Omental fat pad (tissue), 3 donors: ENCODE measurements at regions not wholly inside any gene's neighbourhood (a gene's known extent, or its start where the extent isn't known, plus 50 kb on each side); places are given as distances from the start of the nearest gene placed in this dataset.

Source experiments
- ATAC-seq: fragments of 150-250 bp; one replicate; pipeline ENCODE4 v1.9.1; 2016; ENCODE audit warnings: mild to moderate bottlenecking, moderate library complexity; ENCODE audit not compliant: low FRiP score
- DNase-seq: peaks from one replicate; pipeline ENCODE4 v3.0.0-alpha.2; 2019; ENCODE audit warnings: low spot score
- TF ChIP-seq, protein P1 (sequence below), 3 donors: fragments of 450-650 bp; IDR thresholded peaks; one replicate each; pipeline ENCODE4 v1.5.1; 2016 to 2017; ENCODE audit warnings: antibody characterized with exemption in 3 of 3, mild to moderate bottlenecking in 3 of 3, moderate library complexity in 2 of 3

DNA sequence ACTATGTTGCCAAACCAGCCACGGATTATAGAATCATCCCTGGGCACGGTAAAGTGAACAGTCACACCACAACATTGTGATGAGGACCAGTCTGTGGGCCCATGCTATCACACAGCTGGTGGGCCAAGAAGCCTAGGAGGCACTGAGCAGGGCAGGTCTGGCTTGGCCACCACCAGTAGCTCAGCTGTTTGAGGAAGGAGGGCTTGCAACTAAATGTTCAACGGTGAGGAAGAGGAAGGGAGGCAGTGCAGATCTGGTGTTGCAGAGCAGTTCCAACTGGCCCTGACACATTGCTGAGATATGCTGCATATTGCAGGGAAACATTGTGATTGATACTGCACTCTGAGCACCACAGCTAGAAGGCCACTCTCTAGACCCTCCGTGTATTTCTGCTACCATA, 77.9 kb upstream of the ATG10 start:
- TF ChIP-seq, protein P1, sequence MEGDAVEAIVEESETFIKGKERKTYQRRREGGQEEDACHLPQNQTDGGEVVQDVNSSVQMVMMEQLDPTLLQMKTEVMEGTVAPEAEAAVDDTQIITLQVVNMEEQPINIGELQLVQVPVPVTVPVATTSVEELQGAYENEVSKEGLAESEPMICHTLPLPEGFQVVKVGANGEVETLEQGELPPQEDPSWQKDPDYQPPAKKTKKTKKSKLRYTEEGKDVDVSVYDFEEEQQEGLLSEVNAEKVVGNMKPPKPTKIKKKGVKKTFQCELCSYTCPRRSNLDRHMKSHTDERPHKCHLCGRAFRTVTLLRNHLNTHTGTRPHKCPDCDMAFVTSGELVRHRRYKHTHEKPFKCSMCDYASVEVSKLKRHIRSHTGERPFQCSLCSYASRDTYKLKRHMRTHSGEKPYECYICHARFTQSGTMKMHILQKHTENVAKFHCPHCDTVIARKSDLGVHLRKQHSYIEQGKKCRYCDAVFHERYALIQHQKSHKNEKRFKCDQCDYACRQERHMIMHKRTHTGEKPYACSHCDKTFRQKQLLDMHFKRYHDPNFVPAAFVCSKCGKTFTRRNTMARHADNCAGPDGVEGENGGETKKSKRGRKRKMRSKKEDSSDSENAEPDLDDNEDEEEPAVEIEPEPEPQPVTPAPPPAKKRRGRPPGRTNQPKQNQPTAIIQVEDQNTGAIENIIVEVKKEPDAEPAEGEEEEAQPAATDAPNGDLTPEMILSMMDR (IDR thresholded peaks at IDR 0.05), result no peak
- no peak for DNase-seq
- no peak for ATAC-seq

- ATAC-seq (no peak), DNase-seq (no peak)
- TF ChIP-seq, protein P1 (IDR thresholded peaks at IDR 0.05), result no peak
Observed at GRCh38 chr5:81884871-81885270, 87.0 kb upstream of the ATG10 start.

GRCh38 chr5:81883371-81883770, 88.5 kb upstream of the ATG10 start:
- ATAC-seq, result no peak
- TF ChIP-seq, protein P1 (IDR thresholded peaks at IDR 0.05), result no peak
- DNase-seq, result no peak

GRCh38 chr5:81881595-81881994, 90.2 kb upstream of the ATG10 start:
- DNase-seq (no peak), ATAC-seq (no peak)
- TF ChIP-seq, protein P1 (IDR thresholded peaks at IDR 0.05), result no peak

DNA sequence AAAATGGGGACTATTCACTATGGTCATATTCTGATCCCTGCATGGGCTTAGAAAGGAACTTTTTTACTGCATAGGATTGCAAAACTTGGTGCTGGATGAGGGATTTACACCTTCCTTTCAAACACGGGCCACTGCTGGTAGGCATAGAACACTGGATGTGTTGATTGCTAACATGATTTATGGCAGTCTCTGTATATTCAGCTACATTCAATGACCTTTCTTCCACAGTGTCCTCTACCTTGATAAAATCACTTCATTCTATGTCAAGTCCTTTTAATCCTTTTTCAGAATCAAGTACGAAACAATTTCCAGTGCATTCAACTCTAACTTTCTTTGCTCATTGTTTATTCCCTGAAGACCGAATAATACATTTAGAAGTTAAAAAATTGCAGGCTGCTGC, 91.9 kb upstream of the ATG10 start:
- TF ChIP-seq, protein P1 (IDR thresholded peaks at IDR 0.05), result no peak
- ATAC-seq (no peak), DNase-seq (no peak)

DNA sequence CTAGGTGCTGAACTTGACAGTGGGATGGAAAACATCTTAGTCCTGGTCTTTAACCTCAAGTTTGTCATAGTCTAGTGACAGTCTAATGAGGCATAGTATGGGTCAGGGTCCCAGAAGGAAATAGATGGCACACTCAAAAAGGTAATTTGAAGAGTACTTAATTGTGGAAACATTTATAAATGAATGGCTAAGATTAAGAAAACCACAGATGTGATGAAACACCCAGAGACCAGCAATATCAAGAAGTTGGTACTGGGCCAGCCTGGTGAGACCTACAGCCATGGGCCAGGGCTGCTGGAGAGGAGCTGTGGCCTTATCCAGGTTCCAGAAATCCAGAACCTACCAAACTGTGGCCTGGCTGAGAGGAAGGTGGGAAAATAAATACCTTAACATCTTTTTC, 93.5 kb upstream of the ATG10 start:
- no peak for DNase-seq
- no peak for ATAC-seq
- TF ChIP-seq, protein P1 (IDR thresholded peaks at IDR 0.05), result no peak

DNA sequence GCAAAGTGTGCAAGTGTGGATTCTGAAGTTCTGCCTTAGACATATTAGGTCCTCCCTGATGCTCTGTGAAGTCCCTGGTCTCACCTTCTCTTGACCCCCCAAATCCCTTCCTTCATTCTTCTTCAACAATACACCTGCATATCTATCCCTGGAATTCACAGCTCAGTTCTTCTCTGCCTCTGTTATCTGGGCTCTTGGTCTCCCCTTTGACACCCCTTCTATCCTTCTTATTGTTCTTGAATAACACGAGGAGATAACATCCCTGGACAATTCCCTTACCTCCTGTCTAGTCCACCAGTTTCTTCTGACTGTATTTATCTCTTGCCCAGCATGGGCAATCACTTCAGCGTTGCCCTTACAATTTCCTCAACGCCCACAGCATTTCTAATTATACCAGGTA, 104.8 kb upstream of the ATG10 start:
- DNase-seq (no peak), ATAC-seq (no peak)
- TF ChIP-seq, protein P1 (IDR thresholded peaks at IDR 0.05), result no peak
